ENCODE measurements at regions not wholly inside any gene's neighbourhood (a gene's known extent, or its start where the extent isn't known, plus 50 kb on each side); places are given as distances from the start of the nearest gene placed in this dataset.

DNA sequence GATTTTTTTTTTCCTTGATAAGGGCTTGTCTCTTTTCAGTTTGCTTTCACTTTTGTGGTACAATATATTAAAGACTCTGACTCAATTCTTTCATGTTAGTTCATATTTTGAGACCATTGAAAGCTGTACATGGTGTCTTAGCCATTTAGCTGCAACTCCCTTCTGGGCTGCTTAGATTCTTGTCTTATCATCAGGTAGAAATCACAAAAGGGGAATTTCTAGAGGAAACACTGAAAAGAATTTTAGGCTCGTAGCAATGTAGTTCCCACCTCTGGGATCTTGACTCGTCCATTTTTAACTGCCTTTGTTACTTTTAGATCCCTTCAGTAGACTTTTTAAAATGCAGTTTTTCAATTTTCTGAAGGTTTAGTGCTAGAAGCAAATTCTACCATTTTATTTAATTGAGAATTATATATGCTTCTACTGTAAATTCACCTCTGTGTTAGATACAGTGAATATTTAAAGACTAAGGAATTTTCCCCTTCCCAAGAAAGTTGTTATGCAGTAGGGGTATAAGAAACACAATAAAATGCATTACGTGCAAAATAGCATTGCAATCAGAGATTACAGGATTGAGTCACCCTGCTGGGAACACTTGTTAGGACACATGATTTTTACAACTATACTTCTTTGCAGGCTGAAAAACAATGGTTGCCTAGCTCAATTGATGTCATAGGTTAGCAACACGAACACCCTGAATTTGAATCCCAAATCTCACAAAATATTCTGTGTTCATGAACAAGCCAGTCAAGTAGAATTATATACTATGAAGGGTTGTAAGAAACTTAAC, 772.7 kb downstream of the PDCD6IP start:
- Histone ChIP-seq H3K4me3 (no peak overlapping the region), H3K27ac (no peak overlapping the region)
- TF ChIP-seq, protein P1, sequence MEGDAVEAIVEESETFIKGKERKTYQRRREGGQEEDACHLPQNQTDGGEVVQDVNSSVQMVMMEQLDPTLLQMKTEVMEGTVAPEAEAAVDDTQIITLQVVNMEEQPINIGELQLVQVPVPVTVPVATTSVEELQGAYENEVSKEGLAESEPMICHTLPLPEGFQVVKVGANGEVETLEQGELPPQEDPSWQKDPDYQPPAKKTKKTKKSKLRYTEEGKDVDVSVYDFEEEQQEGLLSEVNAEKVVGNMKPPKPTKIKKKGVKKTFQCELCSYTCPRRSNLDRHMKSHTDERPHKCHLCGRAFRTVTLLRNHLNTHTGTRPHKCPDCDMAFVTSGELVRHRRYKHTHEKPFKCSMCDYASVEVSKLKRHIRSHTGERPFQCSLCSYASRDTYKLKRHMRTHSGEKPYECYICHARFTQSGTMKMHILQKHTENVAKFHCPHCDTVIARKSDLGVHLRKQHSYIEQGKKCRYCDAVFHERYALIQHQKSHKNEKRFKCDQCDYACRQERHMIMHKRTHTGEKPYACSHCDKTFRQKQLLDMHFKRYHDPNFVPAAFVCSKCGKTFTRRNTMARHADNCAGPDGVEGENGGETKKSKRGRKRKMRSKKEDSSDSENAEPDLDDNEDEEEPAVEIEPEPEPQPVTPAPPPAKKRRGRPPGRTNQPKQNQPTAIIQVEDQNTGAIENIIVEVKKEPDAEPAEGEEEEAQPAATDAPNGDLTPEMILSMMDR (IDR thresholded peaks at IDR 0.05), result no peak
- no peak for DNase-seq (ENCODE audit: low spot score)

DNA sequence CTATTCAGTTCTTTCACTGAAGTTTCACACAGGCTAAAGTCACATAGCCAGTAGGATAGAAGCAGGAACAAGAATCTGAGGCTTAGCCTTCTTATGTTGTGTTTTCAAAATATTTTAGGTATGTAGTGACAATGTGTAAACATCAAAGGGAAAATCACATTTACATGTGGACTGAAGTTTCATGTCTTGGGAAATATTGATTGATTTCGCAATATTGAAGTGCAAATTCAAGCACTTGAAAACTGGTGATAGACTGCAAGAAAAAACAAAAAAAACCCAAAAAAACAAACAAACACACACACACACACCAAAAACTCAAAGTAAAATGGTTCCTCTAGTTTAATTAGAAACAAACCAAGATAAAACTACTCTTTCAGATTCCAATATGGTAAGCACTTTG, 773.3 kb downstream of the PDCD6IP start:
- TF ChIP-seq, protein P1 (IDR thresholded peaks at IDR 0.05), result no peak
- Histone ChIP-seq H3K4me3 (no peak overlapping the region), H3K27ac (no peak overlapping the region)
- DNase-seq (ENCODE audit: low spot score), result no peak

DNA sequence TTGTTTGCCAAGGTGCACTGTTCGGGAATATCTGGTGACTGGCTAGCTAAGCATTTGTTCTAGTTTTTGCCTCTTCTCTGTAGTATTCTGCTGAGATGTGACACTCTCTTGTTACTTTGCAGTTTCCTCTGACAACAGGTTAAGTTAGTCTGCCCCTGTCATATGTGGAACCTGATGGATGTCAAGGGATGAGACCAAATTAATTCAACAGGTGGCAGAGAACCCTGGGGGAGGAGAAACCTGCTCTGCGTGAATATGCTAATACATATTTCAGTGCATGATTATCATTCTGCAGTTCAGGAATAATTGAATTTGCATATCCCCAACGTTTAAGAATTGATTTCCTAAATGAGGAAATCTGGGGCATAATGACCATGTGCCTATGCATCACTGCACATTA, 777.3 kb downstream of the PDCD6IP start:
- Histone ChIP-seq H3K4me3 (no peak overlapping the region), H3K27ac (no peak overlapping the region)
- DNase-seq (ENCODE audit: low spot score), result no peak
- TF ChIP-seq, protein P1 (IDR thresholded peaks at IDR 0.05), result no peak

DNA sequence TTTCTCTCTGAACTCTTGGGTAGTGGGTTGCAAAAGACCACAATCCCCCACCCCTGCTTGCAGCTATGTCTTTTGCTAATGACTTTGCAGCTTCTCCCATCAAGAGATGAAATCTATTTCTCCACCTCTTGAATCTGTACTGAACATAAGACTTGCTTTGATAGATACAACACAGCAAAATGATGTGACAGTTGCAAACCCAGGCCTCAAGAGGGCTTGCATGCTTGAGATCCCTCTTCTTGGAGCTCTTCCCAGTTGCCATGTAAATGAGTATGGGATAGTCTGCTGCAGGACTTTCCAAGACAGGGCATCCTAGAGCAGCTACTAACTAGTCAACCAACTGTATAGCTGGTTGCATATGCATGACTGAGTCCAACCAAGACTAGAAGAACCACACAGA, 783.6 kb downstream of the PDCD6IP start:
- TF ChIP-seq, protein P1 (IDR thresholded peaks at IDR 0.05), result no peak
- Histone ChIP-seq H3K4me3 (no peak overlapping the region), H3K27ac (no peak overlapping the region)
- DNase-seq (ENCODE audit: low spot score), result no peak

DNA sequence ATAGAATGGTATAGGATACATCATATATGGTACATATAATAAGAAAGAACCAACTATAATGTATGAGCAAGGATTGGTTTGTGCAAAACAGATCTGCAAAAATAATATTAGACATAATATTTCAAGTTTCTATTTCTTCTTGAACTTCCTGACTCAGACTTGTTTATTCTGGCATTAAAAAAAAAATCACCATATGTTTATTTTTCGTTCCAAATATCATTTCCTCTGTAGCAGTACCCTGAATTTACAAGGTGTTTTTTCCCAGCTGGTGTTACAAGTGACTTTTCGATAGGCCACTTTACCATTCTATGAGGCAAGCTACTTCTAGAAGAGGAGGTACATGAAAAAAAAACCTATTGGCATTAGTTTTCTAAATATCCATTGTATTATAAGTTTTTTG, 785.0 kb downstream of the PDCD6IP start:
- DNase-seq (ENCODE audit: low spot score), result no peak
- Histone ChIP-seq H3K4me3 (no peak overlapping the region), H3K27ac (no peak overlapping the region)
- TF ChIP-seq, protein P1 (IDR thresholded peaks at IDR 0.05), result no peak

DNA sequence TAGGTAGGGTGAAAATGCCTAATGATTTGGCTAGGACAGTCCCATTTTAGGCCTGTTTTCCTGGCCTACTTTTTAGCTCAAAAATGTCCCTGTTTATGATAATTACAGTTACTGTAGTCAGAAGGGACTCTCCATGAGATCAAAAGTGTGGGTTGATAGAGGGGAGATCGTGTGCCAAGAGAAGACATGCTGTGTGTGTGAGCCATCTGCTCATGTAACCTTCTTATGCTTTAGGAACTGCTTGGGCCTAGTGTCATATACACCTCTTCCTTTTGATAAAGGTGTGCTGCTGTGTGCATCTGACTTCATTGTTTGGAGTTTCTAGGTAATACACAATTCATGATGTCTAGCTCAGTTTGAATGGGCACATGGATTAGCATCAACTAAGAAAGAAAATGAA, 786.5 kb downstream of the PDCD6IP start:
- no peak overlapping the region for H3K27ac ChIP-seq
- TF ChIP-seq, protein P1 (IDR thresholded peaks at IDR 0.05), result no peak
- no peak for DNase-seq (ENCODE audit: low spot score)
- H3K4me3 ChIP-seq, result no peak overlapping the region

DNA sequence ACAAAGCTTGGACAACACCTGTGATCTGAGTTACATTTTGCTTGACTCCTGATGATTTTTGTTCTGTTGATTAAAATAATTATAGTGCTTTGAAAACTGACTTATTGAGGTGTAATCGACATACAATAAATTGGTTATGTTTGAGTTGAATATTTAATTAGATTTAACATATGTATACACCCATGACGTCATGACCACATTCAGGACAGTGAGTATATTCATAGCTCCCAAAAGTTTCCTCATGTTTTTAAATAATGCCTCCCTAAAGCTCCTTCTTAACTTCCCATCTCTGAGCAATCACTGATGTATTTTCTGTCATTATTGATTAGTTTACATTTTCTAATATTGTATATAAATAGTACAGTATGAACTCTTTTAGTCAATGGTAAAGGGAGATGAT, 801.2 kb downstream of the PDCD6IP start:
- Histone ChIP-seq H3K27ac (no peak overlapping the region), H3K4me3 (no peak overlapping the region)
- DNase-seq (ENCODE audit: low spot score), result no peak
- TF ChIP-seq, protein P1 (IDR thresholded peaks at IDR 0.05), result no peak
